Peyer's patch (tissue), 4 donors: ENCODE measurements at regions not wholly inside any gene's neighbourhood (a gene's known extent, or its start where the extent isn't known, plus 50 kb on each side); places are given as distances from the start of the nearest gene placed in this dataset.

ENCODE experiments used
- CTCF ChIP-seq, 6 experiments: fragments of 450-650 bp in 4 of 6; fragments of 200-600 bp in 2 of 6; sonication (generic) in 1 of 6; IDR thresholded peaks; one replicate each; pipeline ENCODE4 v1.5.1; 2017 to 2019; ENCODE audit warnings: antibody characterized with exemption in 6 of 6, mild to moderate bottlenecking in 3 of 6, moderate library complexity in 1 of 6
- POLR2A ChIP-seq, 2 donors: fragments of 450-650 bp; IDR thresholded peaks; one replicate each; pipeline ENCODE4 v1.5.1; 2017; ENCODE audit warnings: antibody characterized with exemption in 2 of 2, mild to moderate bottlenecking in 2 of 2, moderate library complexity in 2 of 2

DNA sequence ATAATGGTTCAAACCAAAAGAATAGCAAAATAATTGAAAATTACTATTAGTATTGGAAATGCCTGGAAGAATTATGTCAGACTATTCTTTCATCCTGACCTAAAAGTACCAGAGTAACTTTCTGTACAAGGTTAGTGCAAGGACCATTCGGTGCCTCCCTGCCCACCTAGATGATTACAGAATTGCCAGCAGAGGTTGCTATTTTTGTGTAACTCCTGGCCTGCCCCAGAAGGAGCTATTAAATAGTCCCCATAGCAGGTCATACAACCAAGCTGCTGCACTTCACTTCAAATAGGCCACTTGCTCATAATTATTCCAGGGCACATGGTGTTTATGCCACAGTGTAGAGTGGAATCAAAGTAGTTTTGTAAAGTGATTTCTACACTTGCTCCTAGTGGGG, 831.1 kb upstream of the PABPC4L start:
- no peak for TF ChIP-seq CTCF (IDR thresholded peaks at IDR 0.05)
- no peak for TF ChIP-seq POLR2A (IDR thresholded peaks at IDR 0.05)
